ENCODE measurements at regions not wholly inside any gene's neighbourhood (a gene's known extent, or its start where the extent isn't known, plus 50 kb on each side); places are given as distances from the start of the nearest gene placed in this dataset.

GRCh38 chr10:130647341-130647740 lies 511.1 kb downstream of the GLRX3 start:
- no peak overlapping the region for H3K4me3 ChIP-seq (ENCODE audit: low read depth, low read length, poor library complexity, severe bottlenecking)
- no peak overlapping the region for H3K27ac ChIP-seq (ENCODE audit: low read depth, low read length, poor library complexity, severe bottlenecking)
- TF ChIP-seq EZH2 (IDR thresholded peaks at IDR 0.05; ENCODE audit: borderline replicate concordance, low read length) = no peak
- TF ChIP-seq CTCF (IDR thresholded peaks at IDR 0.05; ENCODE audit: low read length) = no peak
- H2AFZ ChIP-seq (ENCODE audit: low read length) = no peak overlapping the region
- no peaks in the 10 kb centered on the region for H3K79me2 ChIP-seq (ENCODE audit: insufficient read depth, low read length)
- H3K4me2 ChIP-seq (ENCODE audit: low read length) = no peak overlapping the region
- H3K9me3 ChIP-seq (ENCODE audit: low read length) = no peaks in the 10 kb centered on the region
- H3K4me1 ChIP-seq (ENCODE audit: insufficient read depth, low read length, severe bottlenecking) = no peaks in the 10 kb centered on the region
- no peaks in the 10 kb centered on the region for H3K9me2 ChIP-seq (ENCODE audit: low read depth, low read length)
- no peaks in the 10 kb centered on the region for H3K36me3 ChIP-seq (ENCODE audit: insufficient read depth, low read length)
- no peaks in the 10 kb centered on the region for H3K27me3 ChIP-seq (ENCODE audit: insufficient read depth, low read length)
- H4K20me1 ChIP-seq (ENCODE audit: insufficient read depth, low read length) = no peaks in the 10 kb centered on the region
- no peak overlapping the region for H3K9ac ChIP-seq (ENCODE audit: low read length)
- H3F3A ChIP-seq (ENCODE audit: insufficient read depth, low read length) = no peaks in the 10 kb centered on the region

- Histone ChIP-seq H3K27me3 (ENCODE audit: insufficient read depth, low read length) (no peaks in the 10 kb centered on the region), H3K36me3 (ENCODE audit: insufficient read depth, low read length) (no peaks in the 10 kb centered on the region), H3K4me3 (ENCODE audit: low read depth, low read length, poor library complexity, severe bottlenecking) (no peak overlapping the region), H4K20me1 (ENCODE audit: insufficient read depth, low read length) (no peaks in the 10 kb centered on the region), H3K9me2 (ENCODE audit: low read depth, low read length) (no peaks in the 10 kb centered on the region), H3K4me2 (ENCODE audit: low read length) (no peak overlapping the region), H3K4me1 (ENCODE audit: insufficient read depth, low read length, severe bottlenecking) (no peaks in the 10 kb centered on the region), H3K9ac (ENCODE audit: low read length) (no peak overlapping the region), H3K9me3 (ENCODE audit: low read length) (no peaks in the 10 kb centered on the region), H3F3A (ENCODE audit: insufficient read depth, low read length) (no peaks in the 10 kb centered on the region), H3K27ac (ENCODE audit: low read depth, low read length, poor library complexity, severe bottlenecking) (no peak overlapping the region), H3K79me2 (ENCODE audit: insufficient read depth, low read length) (no peaks in the 10 kb centered on the region), H2AFZ (ENCODE audit: low read length) (no peak overlapping the region)
- TF ChIP-seq EZH2 (IDR thresholded peaks at IDR 0.05; ENCODE audit: borderline replicate concordance, low read length) = no peak
- TF ChIP-seq CTCF (IDR thresholded peaks at IDR 0.05; ENCODE audit: low read length) = no peak
Measured at GRCh38 chr10:130648807-130649206, 512.6 kb downstream of the GLRX3 start.

- no peaks in the 10 kb centered on the region for H4K20me1 ChIP-seq (ENCODE audit: insufficient read depth, low read length)
- no peak overlapping the region for H3K4me3 ChIP-seq (ENCODE audit: low read depth, low read length, poor library complexity, severe bottlenecking)
- no peak overlapping the region for H2AFZ ChIP-seq (ENCODE audit: low read length)
- H3K9me3 ChIP-seq (ENCODE audit: low read length) = no peaks in the 10 kb centered on the region
- no peaks in the 10 kb centered on the region for H3K4me1 ChIP-seq (ENCODE audit: insufficient read depth, low read length, severe bottlenecking)
- TF ChIP-seq EZH2 (IDR thresholded peaks at IDR 0.05; ENCODE audit: borderline replicate concordance, low read length) (no peak), CTCF (IDR thresholded peaks at IDR 0.05; ENCODE audit: low read length) (no peak)
- no peaks in the 10 kb centered on the region for H3K27me3 ChIP-seq (ENCODE audit: insufficient read depth, low read length)
- H3K9ac ChIP-seq (ENCODE audit: low read length) = no peak overlapping the region
- no peaks in the 10 kb centered on the region for H3K9me2 ChIP-seq (ENCODE audit: low read depth, low read length)
- no peak overlapping the region for H3K4me2 ChIP-seq (ENCODE audit: low read length)
- no peak overlapping the region for H3K27ac ChIP-seq (ENCODE audit: low read depth, low read length, poor library complexity, severe bottlenecking)
- no peaks in the 10 kb centered on the region for H3K36me3 ChIP-seq (ENCODE audit: insufficient read depth, low read length)
- no peaks in the 10 kb centered on the region for H3K79me2 ChIP-seq (ENCODE audit: insufficient read depth, low read length)
- H3F3A ChIP-seq (ENCODE audit: insufficient read depth, low read length) = no peaks in the 10 kb centered on the region
Measured at GRCh38 chr10:130652544-130652943, 516.4 kb downstream of the GLRX3 start.
